IPS DF 4.7 (cell line): ENCODE measurements at regions not wholly inside any gene's neighbourhood (a gene's known extent, or its start where the extent isn't known, plus 50 kb on each side); places are given as distances from the start of the nearest gene placed in this dataset.
"Not testable (repeated sequence)": the region's sequence is repeated elsewhere in the genome, so short reads cannot be mapped to it uniquely, and the experiment has no call there.

ENCODE experiments used
- DNase-seq: peaks from one replicate; pipeline ENCODE4 v3.0.0-alpha.2; 2013; ENCODE audit warnings: low spot score; ENCODE audit errors: extremely low read depth

- DNase-seq: no peak
Measured at GRCh38 chr4:117916728-117917127, 117.6 kb upstream of the NDST3 start.

GRCh38 chr4:117922311-117922710, 112.0 kb upstream of the NDST3 start:
- not testable (repeated sequence) for DNase-seq

GRCh38 chr4:117927823-117928222, 106.5 kb upstream of the NDST3 start:
- not testable (repeated sequence) for DNase-seq

GRCh38 chr4:117941611-117942010, 92.7 kb upstream of the NDST3 start:
- DNase-seq: no peak

GRCh38 chr4:117949621-117950020, 84.7 kb upstream of the NDST3 start:
- no peak for DNase-seq

- DNase-seq: no peak
Measured at GRCh38 chr4:117957571-117957970, 76.7 kb upstream of the NDST3 start.

GRCh38 chr4:117965622-117966021, 68.7 kb upstream of the NDST3 start:
- DNase-seq: no peak

- DNase-seq: no peak
Measured at GRCh38 chr4:117968606-117969005, 65.7 kb upstream of the NDST3 start.

GRCh38 chr4:117971403-117971802, 62.9 kb upstream of the NDST3 start:
- DNase-seq: no peak

- no peak for DNase-seq
Measured at GRCh38 chr4:117983541-117984365, 50.5 kb upstream of the NDST3 start.

GRCh38 chr4:117984366-117984680, 50.0 kb upstream of the NDST3 start:
- DNase-seq: no peak
